T-helper 2 cell (primary cell): ENCODE measurements at regions not wholly inside any gene's neighbourhood (a gene's known extent, or its start where the extent isn't known, plus 50 kb on each side); places are given as distances from the start of the nearest gene placed in this dataset.
A peak's percentile ranks its signal among the peaks of the same experiment; 100 is the strongest.
"Not testable (repeated sequence)": the region's sequence is repeated elsewhere in the genome, so short reads cannot be mapped to it uniquely, and the experiment has no call there.

Experiments
- DNase-seq, 5 experiments: peaks; one replicate each; pipeline versions ENCODE4 v3.0.0 to v3.0.0-alpha.2; 2012 to 2022

DNA sequence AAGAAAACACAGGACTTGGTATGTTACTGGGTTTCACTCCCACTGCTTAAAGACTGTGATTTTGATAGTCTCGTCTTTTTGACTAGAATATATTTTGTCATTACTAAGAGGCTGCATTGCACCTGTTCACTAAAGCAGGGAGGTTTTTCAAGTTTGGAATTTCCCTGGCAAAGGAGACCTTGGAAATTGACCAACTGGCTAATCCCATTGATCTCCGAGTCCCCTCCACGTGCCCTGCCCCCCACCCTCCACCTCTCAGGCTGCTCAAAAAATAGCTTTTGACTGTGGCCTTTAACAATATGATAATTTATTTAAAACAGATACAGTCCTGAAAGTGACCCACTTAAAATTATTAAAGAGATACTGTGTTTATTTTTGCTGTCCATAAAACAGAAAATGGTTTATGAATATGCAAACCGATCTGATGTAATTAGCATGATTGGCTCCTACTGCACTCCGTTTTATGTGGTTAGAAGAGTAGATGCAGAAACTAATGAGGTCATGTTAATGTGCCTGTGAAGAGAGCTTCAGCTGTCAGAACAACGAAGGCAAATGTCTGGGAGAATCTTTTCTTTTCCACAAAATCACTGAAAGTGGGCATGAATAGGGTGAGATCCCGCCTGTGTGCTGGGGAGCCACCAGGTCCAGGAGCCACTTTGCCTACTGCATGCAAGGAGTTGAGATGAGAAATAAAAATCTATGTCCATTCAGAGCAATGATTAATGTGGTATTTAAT, 361.5 kb downstream of the RRAGC start:
- no peak for DNase-seq

DNA sequence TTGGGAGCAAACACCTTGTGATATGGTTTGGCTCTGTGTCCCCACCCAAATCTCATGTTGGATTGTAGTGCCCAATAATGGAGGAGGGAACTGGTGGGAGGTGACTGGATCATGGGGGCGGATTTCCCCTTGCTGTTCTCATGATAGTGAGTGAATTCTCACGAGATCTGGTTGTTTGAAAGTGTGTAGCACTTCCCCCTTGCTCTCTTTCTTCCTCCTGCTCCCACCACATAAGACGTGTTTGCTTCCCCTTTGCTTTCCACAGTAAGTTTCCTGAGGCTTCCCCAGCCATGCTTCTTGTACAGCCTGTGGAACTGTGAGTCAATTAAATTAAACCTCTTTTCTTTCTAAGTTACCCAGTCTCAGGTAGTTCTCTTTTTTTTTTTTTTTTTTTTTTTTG, 366.3 kb downstream of the RRAGC start:
- not testable (repeated sequence) for DNase-seq

GRCh38 chr1:38489844-38490270, 369.7 kb downstream of the RRAGC start:
- peak in 3 of 5 experiments; percentile 7 to 37 (median 29) for DNase-seq

GRCh38 chr1:38488162-38488898, 371.2 kb downstream of the RRAGC start:
- no peak for DNase-seq

DNA sequence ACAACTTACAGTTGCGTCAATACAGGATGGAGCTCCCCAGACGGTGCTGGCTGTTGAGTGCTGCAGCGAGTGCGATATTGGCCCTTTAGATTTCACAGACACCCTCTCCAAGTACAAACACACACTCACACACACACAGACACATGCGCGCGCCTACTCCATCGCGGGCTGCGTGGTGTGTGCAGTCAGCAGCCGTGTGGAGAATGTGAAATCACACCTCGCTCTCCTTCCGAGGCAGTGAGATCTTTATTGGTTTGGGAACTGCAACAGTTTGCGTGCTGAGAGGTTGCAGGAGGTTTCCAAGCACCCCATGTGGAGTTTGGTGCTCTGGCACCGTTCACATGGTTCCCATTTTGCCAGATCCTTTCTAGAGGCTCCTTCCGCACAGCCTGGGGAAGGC, 372.2 kb downstream of the RRAGC start:
- no peak for DNase-seq

- no peak for DNase-seq
Measured at GRCh38 chr1:38486085-38486484, 373.5 kb downstream of the RRAGC start.

- DNase-seq = no peak
Measured at GRCh38 chr1:38481871-38482826, 377.4 kb downstream of the RRAGC start.

- not testable (repeated sequence) for DNase-seq
Measured at GRCh38 chr1:38479662-38480061, 379.9 kb downstream of the RRAGC start.

DNA sequence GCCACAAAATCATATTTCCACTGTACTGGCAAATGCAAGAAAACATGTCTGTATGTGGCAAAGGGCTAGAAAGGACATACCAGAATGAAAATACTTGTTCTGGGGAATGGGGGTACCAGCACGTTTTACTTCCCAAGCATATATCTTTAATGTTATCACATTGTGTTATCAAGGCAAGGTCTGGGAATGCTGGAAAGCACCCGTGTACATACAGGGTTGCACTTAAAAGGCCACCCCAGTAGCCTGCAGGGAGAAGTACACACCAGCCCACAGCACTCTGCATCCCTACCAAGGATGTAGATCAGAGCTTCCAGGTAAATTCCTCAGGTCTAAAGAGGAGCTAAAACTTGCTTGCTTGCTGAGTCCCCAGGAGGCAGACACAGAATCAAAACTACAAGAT, 381.8 kb downstream of the RRAGC start:
- no peak for DNase-seq

DNA sequence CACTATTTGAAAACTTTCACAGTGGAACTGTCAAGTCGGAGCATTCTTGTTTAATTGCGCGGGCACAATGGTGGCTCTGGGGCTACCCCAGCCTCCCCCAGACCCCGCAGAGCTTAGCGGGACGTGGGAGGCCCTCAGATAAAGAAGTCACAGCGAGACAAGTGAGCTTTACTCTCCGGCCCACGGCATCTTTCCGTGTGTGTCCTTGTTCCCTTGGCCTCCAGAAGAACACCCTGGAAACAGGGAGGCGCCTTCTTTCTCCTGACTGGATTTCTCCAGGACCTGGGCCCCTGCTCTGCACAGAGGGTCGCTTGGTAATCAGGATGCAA, 382.8 kb downstream of the RRAGC start:
- DNase-seq = no peak

- DNase-seq = no peak
Measured at GRCh38 chr1:38476111-38476849, 383.3 kb downstream of the RRAGC start.

DNA sequence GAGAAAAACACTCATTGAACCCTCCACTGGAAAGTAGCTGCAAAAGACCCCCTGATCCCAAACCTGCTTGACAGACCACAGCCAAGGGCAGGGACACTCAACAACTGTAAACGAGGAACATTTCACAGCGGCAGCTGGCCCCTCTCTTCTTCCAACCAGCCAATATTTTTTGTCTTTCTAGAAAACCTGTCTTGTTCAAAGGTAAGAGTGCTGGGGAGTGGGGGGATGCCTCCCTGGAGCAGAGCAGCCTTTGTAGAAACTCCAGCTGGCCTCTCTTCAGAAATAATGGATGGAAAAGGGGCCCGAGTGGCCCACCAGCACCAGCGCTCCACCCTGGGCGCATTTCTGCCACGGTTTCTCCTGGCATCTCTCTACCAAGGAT, 384.0 kb downstream of the RRAGC start:
- DNase-seq = no peak

- peak in 1 of 5 experiments; percentile 39 for DNase-seq
Measured at GRCh38 chr1:38474738-38475623, 384.6 kb downstream of the RRAGC start.

DNA sequence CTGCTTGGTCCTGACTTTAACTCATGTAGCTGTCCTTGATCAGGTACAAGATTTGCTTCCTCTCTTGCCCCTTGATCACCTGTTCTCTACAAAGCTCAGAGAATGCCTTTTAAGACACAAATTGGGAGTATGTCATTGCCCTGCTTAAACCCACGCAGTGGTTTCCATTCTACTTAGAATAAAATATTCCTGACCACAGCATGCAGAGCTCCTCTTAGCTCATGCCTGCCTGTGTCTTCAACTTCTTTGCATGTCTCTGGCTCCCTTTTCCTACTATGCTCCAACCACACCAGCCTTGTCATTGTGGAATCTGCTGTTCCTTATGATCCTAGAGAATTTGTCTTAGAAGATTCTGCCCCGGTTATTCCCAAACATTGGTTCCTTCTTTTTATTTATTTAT, 393.1 kb downstream of the RRAGC start:
- DNase-seq = no peak

GRCh38 chr1:38465460-38465859, 394.1 kb downstream of the RRAGC start:
- DNase-seq = no peak

GRCh38 chr1:38464071-38464661, 395.4 kb downstream of the RRAGC start:
- DNase-seq = no peak

- no peak for DNase-seq
Measured at GRCh38 chr1:38463074-38463473, 396.5 kb downstream of the RRAGC start.

DNA sequence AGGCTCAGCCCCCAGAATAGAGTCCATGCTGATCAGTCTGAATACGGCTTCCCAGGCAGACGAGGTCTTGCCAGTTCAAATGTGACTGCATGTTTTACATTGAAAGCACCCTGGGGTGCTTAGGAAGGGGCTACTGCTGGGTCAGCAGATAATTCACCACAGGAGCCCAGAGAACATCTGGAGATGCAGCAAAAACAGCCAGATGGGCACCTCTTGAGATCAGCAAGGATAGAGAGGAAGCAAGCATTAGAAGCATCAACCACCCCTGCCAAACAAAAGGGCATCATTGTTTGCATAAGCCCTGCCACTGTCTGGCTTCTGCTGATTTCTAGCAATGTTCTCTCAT, 403.1 kb downstream of the RRAGC start:
- DNase-seq = no peak

DNA sequence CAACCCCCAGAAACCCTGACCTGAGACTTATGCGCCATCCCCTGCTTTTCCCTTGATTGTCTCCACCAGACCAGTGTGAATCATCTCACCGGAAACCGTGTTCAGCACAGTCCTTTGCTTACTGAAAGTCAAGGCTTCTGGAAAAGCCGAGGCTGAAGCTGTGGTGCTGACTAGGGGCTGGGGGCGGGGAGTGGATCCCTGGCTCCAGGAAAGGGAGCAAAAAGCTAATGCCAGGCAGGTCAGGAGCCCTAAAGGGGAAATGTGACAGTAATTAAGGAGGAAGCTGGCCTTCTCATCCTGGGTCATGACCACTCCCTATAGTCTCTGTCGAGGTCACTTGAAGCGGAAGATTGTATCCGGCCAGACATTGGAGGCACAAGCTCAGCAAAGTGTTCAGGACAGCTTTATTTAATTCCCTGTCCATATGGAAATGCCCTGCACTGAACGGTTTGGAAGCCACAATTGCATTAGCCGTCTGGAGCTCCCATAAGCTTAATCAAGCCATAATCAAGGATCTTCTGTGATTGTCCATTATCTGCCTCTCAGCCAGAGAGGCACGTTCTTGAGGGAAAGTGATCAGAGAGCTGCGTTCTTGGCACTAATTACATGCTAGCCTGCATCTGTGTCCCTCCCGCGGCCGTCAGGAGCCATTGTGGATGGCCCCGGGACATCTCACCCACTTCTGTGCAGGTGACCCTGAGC, 403.6 kb downstream of the RRAGC start:
- no peak for DNase-seq

DNA sequence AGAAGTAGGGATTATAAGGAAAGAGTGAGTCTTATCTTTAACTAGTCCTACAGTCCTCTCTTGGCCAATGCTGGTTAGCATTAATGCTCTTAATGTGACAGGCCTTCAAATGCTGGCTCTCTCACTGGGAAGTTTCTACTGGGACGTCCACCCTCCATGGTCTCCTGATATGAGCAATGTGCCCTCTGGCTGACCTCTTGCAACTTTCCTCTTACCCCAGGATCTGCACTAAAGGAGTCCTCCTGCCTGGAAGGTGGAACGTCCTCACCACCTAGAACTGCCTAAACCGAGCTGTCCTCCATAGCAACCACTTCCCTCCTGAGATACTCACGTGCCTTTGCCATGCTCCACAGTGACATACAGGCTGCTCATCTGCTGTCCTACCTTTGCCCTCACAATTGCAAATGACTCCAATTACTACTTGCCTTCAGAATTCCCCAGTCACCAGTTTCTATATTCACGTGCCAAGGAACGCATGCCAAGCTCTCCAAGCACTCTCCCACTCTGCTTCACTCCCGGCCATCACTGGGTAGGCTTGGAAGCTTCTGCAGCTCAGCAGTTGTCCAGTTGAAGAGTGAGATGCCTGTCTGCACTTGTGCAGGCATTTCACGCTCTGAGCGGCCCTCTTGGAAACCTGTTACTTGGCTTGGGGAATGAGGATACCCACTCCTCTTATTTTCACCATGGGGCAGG, 404.7 kb downstream of the RRAGC start:
- DNase-seq = no peak
